ENCODE measurements at regions not wholly inside any gene's neighbourhood (a gene's known extent, or its start where the extent isn't known, plus 50 kb on each side); places are given as distances from the start of the nearest gene placed in this dataset.

- TF ChIP-seq CTCF (IDR thresholded peaks at IDR 0.05; ENCODE audit: low read depth, low read length, missing input control) (no peak), EGR1 (IDR thresholded peaks at IDR 0.05; ENCODE audit: low read depth in 2 of 2) (no peak), ZBTB33 (IDR thresholded peaks at IDR 0.05) (no peak), ATF3 (IDR thresholded peaks at IDR 0.05) (no peak), REST (IDR thresholded peaks at IDR 0.05) (no peak), MAX (IDR thresholded peaks at IDR 0.05) (no peak), RXRA (IDR thresholded peaks at IDR 0.05) (no peak), TAF1 (conservative IDR thresholded peaks at IDR 0.05) (no peak), YY1 (IDR thresholded peaks at IDR 0.05) (no peak), GABPA (IDR thresholded peaks at IDR 0.05 in 1 of 2, conservative IDR thresholded peaks at IDR 0.05 in 1 of 2) (no peak)
These were observed 206.0 kb downstream of the DMRT2 start for GRCh38 chr9:1256178-1256577.

All from liver (tissue), 3 donors.